ENCODE measurements at regions not wholly inside any gene's neighbourhood (a gene's known extent, or its start where the extent isn't known, plus 50 kb on each side); places are given as distances from the start of the nearest gene placed in this dataset.

DNA sequence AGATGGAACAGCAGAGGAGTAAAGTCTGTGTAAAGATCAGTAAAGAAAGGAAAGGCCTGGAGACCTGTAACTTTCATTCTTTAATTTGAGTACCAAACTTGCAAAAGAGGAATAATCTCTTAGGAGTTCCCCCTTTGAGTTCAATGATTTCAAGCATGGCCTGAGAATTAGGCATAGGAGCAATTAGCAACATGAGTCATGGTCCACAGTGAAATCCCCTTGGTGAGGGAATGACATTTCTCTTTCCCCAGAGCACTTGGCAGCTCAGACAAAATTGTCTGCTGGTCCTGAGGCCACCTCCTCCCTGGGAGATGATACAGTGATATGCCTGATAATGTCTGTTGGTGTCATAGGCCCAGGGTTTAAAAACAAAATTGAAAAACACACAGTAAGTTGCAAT is 81.4 kb upstream of the CRBN start:
- no peak for ATAC-seq

DNA sequence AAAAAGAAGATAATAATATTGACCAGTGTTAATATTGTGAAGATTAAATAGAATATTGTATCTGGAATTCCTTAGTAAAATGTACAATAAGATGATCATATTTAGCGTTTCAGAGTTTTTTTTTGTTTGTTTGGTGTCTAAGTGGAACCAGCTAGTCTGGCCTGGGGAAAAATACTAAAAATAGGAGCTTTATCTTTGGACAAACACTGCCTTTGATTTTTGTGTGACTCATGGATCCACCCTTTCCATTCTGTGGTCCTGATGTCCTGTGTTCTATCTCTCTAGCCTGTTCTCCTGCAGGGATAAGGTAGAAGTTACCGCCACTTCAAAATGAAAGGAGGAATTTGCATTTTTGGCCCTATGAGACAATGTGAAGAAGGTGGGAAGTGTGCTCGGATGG is 79.7 kb upstream of the CRBN start:
- POLR2A ChIA-PET, result no interaction called here
- WGBS (ENCODE audit: missing lambda C conversion rate), result 17% methylated on average over 3 of the region's 3 CpGs
- no peak overlapping the region for H3K27ac ChIP-seq
- no peaks in the 10 kb centered on the region for H3K4me1 ChIP-seq
- DNase-seq (ENCODE audit: low read depth in 1 of 2, low spot score in 1 of 2) (no peak), FAIRE-seq (no peak), ATAC-seq (no peak)
- no peak for TF ChIP-seq CBX2 (IDR thresholded peaks at IDR 0.05; ENCODE audit: borderline replicate concordance, low read depth)
- no peak for TF ChIP-seq SMC3 (IDR thresholded peaks at IDR 0.05)
- TF ChIP-seq HOXB5 (CRISPR knock-in tag; IDR thresholded peaks at IDR 0.05), result no peak
- TF ChIP-seq ZC3H11A (IDR thresholded peaks at IDR 0.05), result no peak
- TF ChIP-seq, protein P1, sequence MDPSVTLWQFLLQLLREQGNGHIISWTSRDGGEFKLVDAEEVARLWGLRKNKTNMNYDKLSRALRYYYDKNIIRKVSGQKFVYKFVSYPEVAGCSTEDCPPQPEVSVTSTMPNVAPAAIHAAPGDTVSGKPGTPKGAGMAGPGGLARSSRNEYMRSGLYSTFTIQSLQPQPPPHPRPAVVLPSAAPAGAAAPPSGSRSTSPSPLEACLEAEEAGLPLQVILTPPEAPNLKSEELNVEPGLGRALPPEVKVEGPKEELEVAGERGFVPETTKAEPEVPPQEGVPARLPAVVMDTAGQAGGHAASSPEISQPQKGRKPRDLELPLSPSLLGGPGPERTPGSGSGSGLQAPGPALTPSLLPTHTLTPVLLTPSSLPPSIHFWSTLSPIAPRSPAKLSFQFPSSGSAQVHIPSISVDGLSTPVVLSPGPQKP (IDR thresholded peaks at IDR 0.05; ENCODE audit: low read depth, low read length), result no peak
- TF ChIP-seq, protein P2, sequence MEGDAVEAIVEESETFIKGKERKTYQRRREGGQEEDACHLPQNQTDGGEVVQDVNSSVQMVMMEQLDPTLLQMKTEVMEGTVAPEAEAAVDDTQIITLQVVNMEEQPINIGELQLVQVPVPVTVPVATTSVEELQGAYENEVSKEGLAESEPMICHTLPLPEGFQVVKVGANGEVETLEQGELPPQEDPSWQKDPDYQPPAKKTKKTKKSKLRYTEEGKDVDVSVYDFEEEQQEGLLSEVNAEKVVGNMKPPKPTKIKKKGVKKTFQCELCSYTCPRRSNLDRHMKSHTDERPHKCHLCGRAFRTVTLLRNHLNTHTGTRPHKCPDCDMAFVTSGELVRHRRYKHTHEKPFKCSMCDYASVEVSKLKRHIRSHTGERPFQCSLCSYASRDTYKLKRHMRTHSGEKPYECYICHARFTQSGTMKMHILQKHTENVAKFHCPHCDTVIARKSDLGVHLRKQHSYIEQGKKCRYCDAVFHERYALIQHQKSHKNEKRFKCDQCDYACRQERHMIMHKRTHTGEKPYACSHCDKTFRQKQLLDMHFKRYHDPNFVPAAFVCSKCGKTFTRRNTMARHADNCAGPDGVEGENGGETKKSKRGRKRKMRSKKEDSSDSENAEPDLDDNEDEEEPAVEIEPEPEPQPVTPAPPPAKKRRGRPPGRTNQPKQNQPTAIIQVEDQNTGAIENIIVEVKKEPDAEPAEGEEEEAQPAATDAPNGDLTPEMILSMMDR (IDR thresholded peaks at IDR 0.05), result no peak
- no peak for TF ChIP-seq POLR2A (IDR thresholded peaks at IDR 0.05; ENCODE audit: low read length)
- no peaks in the 10 kb centered on the region for H3K9me3 ChIP-seq
- no peak overlapping the region for H3K4me3 ChIP-seq
- H3K4me2 ChIP-seq, result no peak overlapping the region
- CTCF ChIA-PET, result no interaction called here

More for the DNA sequence above, 81.4 kb upstream of the CRBN start:
- Histone ChIP-seq H3K27ac (no peak overlapping the region), H3K9me3 (no peaks in the 10 kb centered on the region), H3K4me2 (no peak overlapping the region), H3K4me3 (no peak overlapping the region), H3K4me1 (no peaks in the 10 kb centered on the region)
- ChIA-PET CTCF (no interaction called here), POLR2A (no interaction called here)
- FAIRE-seq (no peak), DNase-seq (ENCODE audit: low read depth in 1 of 2, low spot score in 1 of 2) (no peak)
- no peak for TF ChIP-seq MYC (IDR thresholded peaks at IDR 0.05; ENCODE audit: borderline replicate concordance, low read length)
- no peak for TF ChIP-seq NPAS2 (CRISPR knock-in tag; IDR thresholded peaks at IDR 0.05; ENCODE audit: borderline replicate concordance)
- no peak for TF ChIP-seq TFCP2L1 (CRISPR knock-in tag; IDR thresholded peaks at IDR 0.05)
- TF ChIP-seq FOSB (CRISPR knock-in tag; IDR thresholded peaks at IDR 0.05), result no peak

DNA sequence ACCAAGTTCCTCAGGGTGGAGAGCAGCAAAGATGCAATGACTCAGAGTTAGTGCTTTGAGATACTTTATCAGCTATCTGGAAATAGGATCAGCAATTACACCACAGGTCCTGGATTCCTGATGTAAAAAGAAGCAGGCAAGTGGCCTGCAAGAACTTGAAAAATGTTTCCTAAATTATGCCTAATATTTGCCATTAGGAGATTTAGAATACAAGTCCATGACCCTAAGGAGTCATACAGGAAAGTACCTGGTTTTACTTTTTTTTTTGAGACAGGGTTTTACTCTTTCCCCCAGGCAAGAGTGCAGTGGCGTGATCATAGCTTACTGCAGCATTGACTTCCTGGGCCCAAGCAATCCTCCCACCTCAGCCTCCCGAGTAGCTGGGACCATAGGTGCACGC is 78.8 kb upstream of the CRBN start:
- FAIRE-seq (no peak), DNase-seq (ENCODE audit: low read depth in 1 of 2, low spot score in 1 of 2) (no peak), ATAC-seq (no peak)
- H3K4me2 ChIP-seq, result no peak overlapping the region
- WGBS (ENCODE audit: missing lambda C conversion rate), result 0% methylated on average over 3 of the region's 3 CpGs
- no peak overlapping the region for H3K4me3 ChIP-seq
- H3K9me3 ChIP-seq, result no peaks in the 10 kb centered on the region
- no peak for TF ChIP-seq FOSL2 (IDR thresholded peaks at IDR 0.05)
- no peak for TF ChIP-seq FOSL2 (CRISPR knock-in tag; IDR thresholded peaks at IDR 0.05)
- TF ChIP-seq RFX5 (IDR thresholded peaks at IDR 0.05), result no peak
- TF ChIP-seq, protein P3, sequence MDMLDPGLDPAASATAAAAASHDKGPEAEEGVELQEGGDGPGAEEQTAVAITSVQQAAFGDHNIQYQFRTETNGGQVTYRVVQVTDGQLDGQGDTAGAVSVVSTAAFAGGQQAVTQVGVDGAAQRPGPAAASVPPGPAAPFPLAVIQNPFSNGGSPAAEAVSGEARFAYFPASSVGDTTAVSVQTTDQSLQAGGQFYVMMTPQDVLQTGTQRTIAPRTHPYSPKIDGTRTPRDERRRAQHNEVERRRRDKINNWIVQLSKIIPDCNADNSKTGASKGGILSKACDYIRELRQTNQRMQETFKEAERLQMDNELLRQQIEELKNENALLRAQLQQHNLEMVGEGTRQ (IDR thresholded peaks at IDR 0.05), result no peak
- TF ChIP-seq POLR2AphosphoS2 (conservative IDR thresholded peaks at IDR 0.05; ENCODE audit: low read length), result no peak
- no peak for TF ChIP-seq RAD21 (conservative IDR thresholded peaks at IDR 0.05 in 1 of 2, IDR thresholded peaks at IDR 0.05 in 1 of 2)
- no peak for TF ChIP-seq ZFP36 (IDR thresholded peaks at IDR 0.05; ENCODE audit: borderline replicate concordance, partially characterized antibody)
- TF ChIP-seq MYC (IDR thresholded peaks at IDR 0.05; ENCODE audit: borderline replicate concordance, low read length), result no peak
- TF ChIP-seq FOSB (CRISPR knock-in tag; IDR thresholded peaks at IDR 0.05), result no peak
- TF ChIP-seq EHF (CRISPR knock-in tag; IDR thresholded peaks at IDR 0.05), result no peak
- no peak for TF ChIP-seq SREBF2 (IDR thresholded peaks at IDR 0.05)
- TF ChIP-seq EHMT2 (IDR thresholded peaks at IDR 0.05; ENCODE audit: low read depth), result no peak
- H3K27ac ChIP-seq, result no peak overlapping the region
- CTCF ChIA-PET, result no interaction called here
- no peaks in the 10 kb centered on the region for H3K4me1 ChIP-seq
- POLR2A ChIA-PET, result no interaction called here

Data from A549 (cell line).